ENCODE measurements at regions not wholly inside any gene's neighbourhood (a gene's known extent, or its start where the extent isn't known, plus 50 kb on each side); places are given as distances from the start of the nearest gene placed in this dataset.

DNA sequence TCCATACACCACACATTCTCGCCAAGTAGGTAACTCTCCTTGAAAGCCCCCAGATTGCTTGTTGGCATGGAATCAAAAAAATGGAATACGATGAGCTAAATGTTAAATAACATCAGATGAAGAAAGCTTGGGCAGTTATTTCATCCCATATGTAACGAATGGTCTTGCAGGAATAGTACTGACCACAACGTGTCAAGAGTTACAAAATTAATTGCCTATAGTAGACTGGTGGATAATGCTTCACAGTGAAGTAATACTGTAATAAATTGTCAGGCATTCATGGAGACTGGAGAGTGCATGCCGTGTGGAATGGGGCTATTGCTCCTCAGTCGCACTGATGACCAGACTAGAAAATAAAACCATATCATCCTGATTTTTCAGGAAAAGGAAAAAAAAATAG, 1628.7 kb downstream of the MAT2B start (continued):
- TF ChIP-seq, protein P1, sequence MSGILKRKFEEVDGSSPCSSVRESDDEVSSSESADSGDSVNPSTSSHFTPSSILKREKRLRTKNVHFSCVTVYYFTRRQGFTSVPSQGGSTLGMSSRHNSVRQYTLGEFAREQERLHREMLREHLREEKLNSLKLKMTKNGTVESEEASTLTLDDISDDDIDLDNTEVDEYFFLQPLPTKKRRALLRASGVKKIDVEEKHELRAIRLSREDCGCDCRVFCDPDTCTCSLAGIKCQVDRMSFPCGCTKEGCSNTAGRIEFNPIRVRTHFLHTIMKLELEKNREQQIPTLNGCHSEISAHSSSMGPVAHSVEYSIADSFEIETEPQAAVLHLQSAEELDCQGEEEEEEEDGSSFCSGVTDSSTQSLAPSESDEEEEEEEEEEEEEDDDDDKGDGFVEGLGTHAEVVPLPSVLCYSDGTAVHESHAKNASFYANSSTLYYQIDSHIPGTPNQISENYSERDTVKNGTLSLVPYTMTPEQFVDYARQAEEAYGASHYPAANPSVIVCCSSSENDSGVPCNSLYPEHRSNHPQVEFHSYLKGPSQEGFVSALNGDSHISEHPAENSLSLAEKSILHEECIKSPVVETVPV (CRISPR knock-in tag; IDR thresholded peaks at IDR 0.05) = no peak
- TF ChIP-seq PPARA (CRISPR knock-in tag; IDR thresholded peaks at IDR 0.05; ENCODE audit: borderline replicate concordance) = no peak
- no peak for TF ChIP-seq CREB5 (CRISPR knock-in tag; IDR thresholded peaks at IDR 0.05; ENCODE audit: low read depth)
- no peak for TF ChIP-seq BACH2 (CRISPR knock-in tag; IDR thresholded peaks at IDR 0.05; ENCODE audit: borderline replicate concordance)

GRCh38 chr5:165135565-165135964, 1630.1 kb downstream of the MAT2B start:
- no peak for TF ChIP-seq ZNF8 (CRISPR knock-in tag; IDR thresholded peaks at IDR 0.05)
- no peak for TF ChIP-seq PPARA (CRISPR knock-in tag; IDR thresholded peaks at IDR 0.05; ENCODE audit: borderline replicate concordance)
- ATAC-seq = no peak

GRCh38 chr5:165137701-165138100, 1632.3 kb downstream of the MAT2B start:
- TF ChIP-seq ESRRG (CRISPR knock-in tag; IDR thresholded peaks at IDR 0.05) = no peak
- TF ChIP-seq, protein P2, sequence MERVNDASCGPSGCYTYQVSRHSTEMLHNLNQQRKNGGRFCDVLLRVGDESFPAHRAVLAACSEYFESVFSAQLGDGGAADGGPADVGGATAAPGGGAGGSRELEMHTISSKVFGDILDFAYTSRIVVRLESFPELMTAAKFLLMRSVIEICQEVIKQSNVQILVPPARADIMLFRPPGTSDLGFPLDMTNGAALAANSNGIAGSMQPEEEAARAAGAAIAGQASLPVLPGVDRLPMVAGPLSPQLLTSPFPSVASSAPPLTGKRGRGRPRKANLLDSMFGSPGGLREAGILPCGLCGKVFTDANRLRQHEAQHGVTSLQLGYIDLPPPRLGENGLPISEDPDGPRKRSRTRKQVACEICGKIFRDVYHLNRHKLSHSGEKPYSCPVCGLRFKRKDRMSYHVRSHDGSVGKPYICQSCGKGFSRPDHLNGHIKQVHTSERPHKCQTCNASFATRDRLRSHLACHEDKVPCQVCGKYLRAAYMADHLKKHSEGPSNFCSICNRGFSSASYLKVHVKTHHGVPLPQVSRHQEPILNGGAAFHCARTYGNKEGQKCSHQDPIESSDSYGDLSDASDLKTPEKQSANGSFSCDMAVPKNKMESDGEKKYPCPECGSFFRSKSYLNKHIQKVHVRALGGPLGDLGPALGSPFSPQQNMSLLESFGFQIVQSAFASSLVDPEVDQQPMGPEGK (CRISPR knock-in tag; IDR thresholded peaks at IDR 0.05; ENCODE audit: borderline replicate concordance) = no peak
- TF ChIP-seq GLIS3 (CRISPR knock-in tag; IDR thresholded peaks at IDR 0.05) = no peak
- no peak for TF ChIP-seq ZC3H10 (CRISPR knock-in tag; IDR thresholded peaks at IDR 0.05)
- no peak for TF ChIP-seq OSR1 (CRISPR knock-in tag; IDR thresholded peaks at IDR 0.05)
- TF ChIP-seq ZFP30 (CRISPR knock-in tag; IDR thresholded peaks at IDR 0.05) = no peak
- TF ChIP-seq ZNF70 (CRISPR knock-in tag; IDR thresholded peaks at IDR 0.05) = no peak
- TF ChIP-seq RARB (CRISPR knock-in tag; IDR thresholded peaks at IDR 0.05) = no peak
- TF ChIP-seq BACH2 (CRISPR knock-in tag; IDR thresholded peaks at IDR 0.05; ENCODE audit: borderline replicate concordance) = no peak
- TF ChIP-seq TCF4 (CRISPR knock-in tag; IDR thresholded peaks at IDR 0.05; ENCODE audit: borderline replicate concordance) = no peak
- TF ChIP-seq CREB5 (CRISPR knock-in tag; IDR thresholded peaks at IDR 0.05; ENCODE audit: low read depth) = no peak
- no peak for TF ChIP-seq ZFP3 (CRISPR knock-in tag; IDR thresholded peaks at IDR 0.05)
- ATAC-seq = no peak

GRCh38 chr5:165138236-165138635, 1632.8 kb downstream of the MAT2B start:
- TF ChIP-seq OSR1 (CRISPR knock-in tag; IDR thresholded peaks at IDR 0.05) (no peak), ARNTL (CRISPR knock-in tag; IDR thresholded peaks at IDR 0.05; ENCODE audit: borderline replicate concordance, low read depth) (no peak), CREB5 (CRISPR knock-in tag; IDR thresholded peaks at IDR 0.05; ENCODE audit: low read depth) (no peak), TSHZ2 (CRISPR knock-in tag; IDR thresholded peaks at IDR 0.05) (no peak), RARB (CRISPR knock-in tag; IDR thresholded peaks at IDR 0.05) (no peak)
- TF ChIP-seq, protein P1 (CRISPR knock-in tag; IDR thresholded peaks at IDR 0.05) = no peak
- no peak for ATAC-seq

All from SK-N-SH treated with all-trans-retinoic acid at 6 μM for 48 hours (cell line).